ENCODE measurements at regions not wholly inside any gene's neighbourhood (a gene's known extent, or its start where the extent isn't known, plus 50 kb on each side); places are given as distances from the start of the nearest gene placed in this dataset.

DNA sequence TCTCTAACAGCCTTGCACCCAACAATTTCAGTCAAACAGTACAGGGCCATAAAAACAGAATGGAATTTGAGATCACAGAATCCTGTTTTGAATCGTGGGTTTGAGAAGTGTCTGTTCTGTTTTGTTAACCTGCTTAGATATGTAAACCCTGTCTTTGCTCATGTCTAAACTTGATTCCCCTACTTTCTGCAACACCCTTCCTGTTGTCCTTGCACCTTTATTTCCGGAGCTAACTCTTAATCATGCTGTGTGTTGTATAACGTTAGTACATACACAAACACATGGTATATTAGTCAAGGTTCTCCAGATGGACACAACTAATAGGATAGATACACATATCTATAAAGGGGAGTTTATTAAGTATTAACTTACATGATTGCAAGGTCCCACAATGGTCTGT lies 2229.2 kb upstream of the C9orf72 start:
- DNase-seq (ENCODE audit: low read depth in 2 of 2) = no peak

DNA sequence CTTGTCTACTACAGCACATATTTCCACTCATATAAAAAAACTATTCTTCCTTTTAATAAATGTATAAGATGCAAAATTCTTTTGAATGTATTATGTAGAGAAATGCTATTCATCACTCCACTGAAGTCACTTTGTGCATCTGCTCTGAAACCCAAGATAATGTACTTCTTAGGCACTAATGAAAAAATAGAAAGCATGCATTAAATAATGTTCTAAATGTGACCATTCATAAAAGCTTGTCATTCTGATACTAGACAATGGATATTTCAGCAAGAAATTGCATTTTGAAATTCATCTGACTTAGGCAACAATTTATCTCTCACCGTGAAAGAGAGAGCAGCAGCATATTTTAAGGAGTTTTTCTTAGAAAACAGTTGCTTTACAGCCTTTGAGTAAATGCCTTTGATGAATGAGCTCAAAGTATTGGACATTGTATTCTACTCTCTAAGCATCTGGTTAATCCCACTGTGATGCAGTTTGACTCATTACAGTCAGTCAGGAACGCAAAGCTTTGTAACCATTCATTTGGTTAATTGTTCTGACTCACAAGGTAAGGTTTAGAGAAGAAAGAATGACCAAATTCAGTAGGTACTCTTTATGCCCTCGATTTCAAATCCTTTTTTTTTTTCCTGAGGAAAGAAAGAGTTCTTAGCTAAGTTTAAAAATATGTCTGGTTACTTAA lies 2233.8 kb upstream of the C9orf72 start:
- no peak for DNase-seq (ENCODE audit: low read depth in 2 of 2)

DNA sequence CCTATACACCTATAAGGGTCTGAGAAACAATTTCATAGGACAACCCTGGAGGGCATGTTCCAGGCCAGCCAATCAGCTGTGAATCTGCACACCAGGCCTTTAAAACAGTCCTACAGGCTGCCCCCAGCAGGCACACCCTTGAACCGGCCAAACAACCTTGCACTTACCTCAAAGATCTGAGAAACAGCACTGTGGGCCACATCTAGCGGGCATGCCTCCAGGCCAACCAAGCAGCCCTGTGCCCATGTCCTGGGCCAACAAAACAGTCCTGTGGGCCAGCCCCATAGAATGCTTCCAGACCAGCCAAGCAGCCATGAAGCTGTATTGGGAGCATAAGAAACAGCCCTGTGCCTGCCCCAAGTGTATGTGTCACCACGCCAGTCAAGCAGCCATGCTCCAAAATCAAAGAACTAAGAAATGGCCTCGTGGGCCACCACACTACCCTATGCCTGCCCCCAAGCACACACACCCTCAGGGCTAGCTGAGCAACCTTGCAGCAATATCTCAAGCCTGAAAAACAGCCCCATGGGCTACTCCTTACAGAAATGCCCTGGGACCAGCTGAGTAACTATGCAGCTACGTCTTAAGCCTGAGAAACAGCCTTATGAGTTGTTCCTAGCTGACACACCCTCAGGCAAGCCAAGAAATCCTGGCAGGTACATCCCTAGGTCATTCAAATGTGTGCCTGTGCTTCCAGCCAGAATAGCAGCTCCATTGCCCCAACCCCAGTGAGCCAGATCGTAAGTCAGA lies 2243.8 kb upstream of the C9orf72 start:
- DNase-seq (ENCODE audit: low read depth in 2 of 2) = no peak

DNA sequence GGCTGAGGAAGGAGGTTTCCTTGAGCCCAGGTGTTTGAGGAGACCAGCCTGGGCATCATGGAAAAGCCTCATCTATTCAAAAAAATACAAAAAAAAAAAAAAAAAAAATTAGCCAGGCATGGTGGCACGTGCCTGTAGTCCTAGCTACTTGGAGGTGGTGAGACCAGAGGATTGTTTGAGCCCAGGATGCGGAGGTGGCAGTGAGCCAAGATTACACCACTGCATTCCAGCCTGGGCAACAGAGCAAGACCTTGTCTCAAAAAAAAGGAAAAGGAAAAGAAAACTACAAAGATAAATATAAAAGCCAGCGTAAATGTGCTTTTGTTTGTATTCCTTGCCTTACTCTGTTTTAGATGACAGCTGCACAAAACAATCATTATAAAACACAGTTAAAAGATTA lies 2249.2 kb upstream of the C9orf72 start:
- DNase-seq (ENCODE audit: low read depth in 2 of 2) = no peak

DNA sequence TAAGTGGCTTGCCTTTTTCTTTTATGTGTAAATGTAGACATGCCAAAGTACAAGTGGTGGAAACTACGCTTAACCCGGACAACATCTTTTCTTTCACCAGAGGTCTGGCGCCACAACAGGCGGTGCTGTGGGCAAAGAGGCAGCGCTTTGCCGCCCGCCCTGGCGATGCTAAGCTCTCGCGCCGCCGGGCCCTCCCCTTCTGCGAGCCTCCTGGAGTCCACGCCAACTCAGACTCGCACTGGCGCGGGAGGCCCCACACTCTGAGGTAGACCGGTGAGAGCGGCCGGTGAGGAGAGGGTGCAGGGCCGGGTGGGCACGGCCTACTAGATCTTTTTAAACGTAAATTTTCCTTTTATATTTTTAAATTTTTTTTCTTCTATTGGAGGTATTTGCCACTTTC lies 2253.1 kb upstream of the C9orf72 start:
- DNase-seq (ENCODE audit: low read depth in 2 of 2) = no peak

DNA sequence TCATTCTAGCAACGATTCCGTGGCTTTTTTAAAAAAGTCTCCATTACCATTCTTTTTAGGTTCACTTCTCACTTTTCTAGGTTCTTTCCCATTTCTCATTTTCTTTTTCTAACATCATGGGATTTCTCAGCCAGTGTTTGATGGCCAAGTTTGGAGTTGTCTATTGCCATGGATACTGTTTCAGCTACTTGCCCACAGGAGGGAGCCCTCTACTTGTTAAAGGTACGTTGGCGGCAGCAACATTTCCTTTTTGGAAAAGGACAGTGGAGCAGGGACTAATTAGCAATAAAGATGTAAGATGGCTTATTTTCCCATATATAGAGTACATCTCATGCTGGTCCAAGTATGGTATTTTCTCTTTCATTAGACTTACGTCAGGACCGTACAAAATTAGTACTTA lies 2257.5 kb upstream of the C9orf72 start:
- DNase-seq (ENCODE audit: low read depth in 2 of 2) = no peak

DNA sequence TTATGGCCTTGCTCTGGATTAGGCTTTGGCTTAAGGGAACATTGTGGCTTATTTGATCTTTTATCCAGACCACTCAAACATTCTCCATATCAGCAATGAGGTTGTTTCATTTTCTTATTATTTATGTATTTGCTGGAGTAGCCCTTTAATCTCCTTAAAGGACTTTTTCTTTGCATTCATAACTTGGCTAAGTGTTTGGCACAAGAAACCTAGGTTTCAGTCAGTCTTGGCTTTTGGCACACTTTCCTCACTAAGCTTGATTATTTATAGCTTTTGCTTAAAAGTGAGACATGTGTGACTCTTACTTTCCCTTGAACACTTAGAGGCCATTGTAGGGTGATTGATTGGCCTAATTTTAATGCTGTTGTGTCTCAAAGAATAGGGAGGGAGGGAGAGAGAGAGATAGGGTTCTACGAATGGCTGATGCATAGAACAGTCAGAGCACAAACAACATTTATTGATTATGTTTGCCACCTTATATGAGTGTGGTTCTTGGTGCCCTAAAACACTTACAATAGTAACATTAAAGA lies 2265.3 kb upstream of the C9orf72 start:
- DNase-seq (ENCODE audit: low read depth in 2 of 2) = no peak

DNA sequence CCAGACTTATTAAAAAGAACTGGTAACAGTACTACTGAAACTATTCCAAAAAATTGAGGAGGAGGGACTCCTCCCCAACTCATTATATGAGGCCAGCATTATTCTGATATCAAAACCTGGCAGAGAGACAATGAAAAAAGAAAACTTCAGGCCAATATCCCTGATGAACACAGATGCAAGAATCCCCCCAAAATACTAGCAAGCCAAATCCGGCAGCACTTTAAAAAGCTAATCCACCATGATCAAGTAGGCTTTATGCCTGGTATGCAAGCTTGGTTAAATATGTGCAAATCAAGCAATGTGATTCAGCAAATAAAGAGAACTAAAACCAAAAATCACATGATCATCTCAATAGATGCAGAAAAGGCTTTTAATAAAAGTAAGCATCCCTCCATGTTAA lies 2271.0 kb upstream of the C9orf72 start:
- no peak for DNase-seq (ENCODE audit: low read depth in 2 of 2)

DNA sequence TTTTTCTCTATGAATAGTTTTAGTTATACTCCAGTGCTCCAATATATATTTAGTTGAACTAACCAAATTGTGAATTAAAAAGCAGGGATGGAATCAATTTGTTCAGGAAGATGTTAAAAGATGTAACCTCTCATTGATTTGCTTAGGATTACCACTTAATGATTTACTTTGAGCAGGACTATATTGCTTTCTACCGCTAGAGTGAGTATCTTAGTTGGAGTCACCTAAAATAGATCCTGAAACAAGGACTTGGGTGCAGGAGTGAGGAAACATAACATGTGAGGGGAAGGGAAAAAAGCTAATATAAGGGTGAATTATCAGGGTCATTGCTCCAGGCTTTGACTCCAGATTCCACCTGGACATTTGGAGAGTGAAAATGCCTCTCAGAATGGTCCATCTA lies 2277.4 kb upstream of the C9orf72 start:
- no peak for DNase-seq (ENCODE audit: low read depth in 2 of 2)

DNA sequence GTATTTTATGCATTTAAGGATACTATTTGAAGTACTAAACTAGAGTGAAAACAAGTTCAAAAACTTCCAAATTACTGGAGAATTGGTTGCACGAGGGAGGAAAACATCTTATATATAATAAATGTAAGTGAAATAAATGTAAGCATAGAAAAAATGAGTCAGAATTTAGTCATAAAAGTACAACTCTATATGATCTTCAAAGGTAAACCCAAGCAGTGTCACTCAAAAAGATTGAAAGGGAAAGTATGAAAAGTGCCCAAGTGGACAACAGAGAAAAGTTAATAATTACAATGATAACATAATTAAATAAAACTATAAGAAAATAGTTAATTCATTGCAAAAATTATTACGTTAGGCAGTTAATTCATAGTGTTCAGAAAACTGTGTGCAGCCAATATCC lies 2288.5 kb upstream of the C9orf72 start:
- DNase-seq (ENCODE audit: low read depth in 2 of 2) = no peak

DNA sequence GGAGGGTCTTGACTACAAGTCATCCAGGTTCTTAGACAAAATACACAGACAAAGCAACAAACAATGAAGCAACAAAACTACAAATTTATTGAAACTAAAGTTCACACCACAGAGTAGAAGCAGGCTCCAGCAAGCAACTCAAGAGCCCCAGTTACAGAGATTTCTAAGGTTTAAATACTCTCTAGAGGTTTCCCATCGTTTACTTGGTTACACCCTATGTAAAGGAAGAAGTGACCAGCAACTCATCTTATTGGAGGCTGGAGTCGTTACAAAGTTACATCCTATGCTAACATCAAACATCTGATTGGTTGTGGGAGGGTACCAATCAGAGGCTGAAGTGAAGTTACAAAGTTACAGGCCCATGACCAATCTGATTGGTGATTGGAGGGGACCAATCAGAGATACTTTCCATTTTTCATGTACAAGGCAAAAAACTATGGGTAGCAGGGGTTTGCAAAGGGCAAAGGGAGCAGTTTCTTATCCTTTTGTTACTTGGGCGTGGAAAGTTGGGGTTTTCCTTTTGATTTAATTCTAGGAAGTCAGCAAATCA lies 2292.6 kb upstream of the C9orf72 start:
- no peak for DNase-seq (ENCODE audit: low read depth in 2 of 2)

DNA sequence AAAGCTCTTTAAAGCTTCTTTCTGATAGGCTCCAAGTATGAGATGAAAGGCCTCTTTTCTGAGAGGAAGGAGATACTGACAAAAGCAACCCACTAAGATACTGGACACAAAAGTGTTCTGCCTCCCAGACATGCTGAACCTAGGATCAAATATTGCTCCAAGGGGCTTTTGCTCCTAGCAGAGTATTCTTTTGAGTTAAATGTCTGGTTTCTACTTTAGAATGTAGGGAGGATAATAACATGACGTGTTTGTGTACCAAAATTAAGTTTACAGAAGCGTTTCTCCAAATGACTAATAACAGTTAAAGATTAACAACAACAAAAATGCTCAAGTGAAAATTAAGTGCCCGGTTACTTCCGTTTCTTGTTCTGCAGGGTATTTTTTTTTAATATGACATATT lies 2293.3 kb upstream of the C9orf72 start:
- no peak for DNase-seq (ENCODE audit: low read depth in 2 of 2)

DNA sequence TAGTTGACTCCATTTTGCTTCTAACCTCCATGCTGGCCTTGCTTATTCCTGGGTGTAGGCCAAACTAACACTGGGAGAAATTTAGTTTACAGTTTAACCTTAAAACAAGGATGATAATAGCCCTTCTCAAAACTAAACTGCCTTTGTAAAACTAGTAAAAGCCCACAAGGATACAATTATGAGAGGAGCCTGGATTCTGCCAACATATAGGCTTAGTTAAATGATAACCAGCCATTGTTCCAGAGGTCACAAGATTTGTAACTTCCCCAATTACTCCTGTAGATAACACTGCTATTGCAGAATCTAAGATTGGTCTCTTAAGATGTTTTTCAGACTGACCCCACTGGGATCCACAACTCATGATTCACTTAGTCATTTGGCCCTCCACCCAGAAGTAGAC lies 2300.3 kb upstream of the C9orf72 start:
- no peak for DNase-seq (ENCODE audit: low read depth in 2 of 2)

DNA sequence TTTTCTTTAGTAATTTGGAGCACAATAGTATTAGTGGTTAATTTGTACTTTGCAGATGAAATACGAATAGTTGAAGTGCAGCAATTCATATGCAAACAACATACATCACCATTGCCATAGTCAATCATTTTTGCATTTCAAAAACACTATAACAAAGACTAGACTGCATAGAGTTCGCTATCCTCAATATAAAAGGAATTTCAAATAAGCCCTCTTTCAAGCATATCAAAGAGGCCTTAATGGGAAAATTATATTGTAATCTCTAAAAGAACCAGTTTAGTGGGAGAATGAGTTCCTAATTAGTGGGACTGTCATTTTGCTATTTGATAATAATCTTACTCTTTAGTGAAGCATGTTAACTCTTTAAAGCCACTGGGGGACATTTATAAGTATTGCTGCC lies 2302.3 kb upstream of the C9orf72 start:
- no peak for DNase-seq (ENCODE audit: low read depth in 2 of 2)

DNA sequence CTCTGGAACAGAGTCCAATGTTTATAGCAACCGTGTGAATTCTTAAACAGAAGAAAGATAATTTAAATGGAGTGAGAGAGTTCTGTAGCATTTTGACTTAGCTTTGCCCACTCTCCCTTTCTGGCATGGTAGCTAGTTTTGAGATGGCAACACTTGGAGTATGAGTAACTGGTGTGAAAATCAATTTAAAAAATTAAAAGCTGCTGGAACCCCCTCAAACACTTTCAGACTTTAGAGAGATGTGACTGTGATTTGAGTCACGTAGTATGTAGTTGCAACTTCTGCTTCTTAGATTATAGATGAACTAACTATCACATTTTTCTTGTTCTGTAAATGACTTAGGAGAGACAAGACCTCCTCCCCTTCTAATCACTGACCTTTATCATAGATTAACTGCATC lies 2309.5 kb upstream of the C9orf72 start:
- DNase-seq (ENCODE audit: low read depth in 2 of 2) = no peak

DNA sequence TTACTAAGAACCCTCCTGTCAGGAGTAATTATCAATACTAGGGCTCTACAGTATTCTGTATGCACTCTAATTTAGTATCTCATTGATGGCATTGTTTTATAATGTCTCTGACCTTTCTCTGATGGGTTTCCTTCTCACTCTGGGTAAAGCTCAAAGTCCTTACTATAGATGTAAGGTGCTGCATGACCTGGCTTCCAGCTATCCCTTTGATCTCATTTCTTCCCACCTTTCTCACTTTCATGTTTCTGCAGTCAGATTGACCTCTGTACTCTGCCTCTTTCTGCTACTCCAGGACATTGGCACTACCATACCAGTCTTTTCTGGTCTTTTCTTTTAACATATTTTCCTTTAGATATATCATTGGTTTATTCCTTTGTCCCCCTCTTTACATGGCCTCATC lies 2332.8 kb upstream of the C9orf72 start:
- DNase-seq (ENCODE audit: low read depth in 2 of 2) = no peak

DNA sequence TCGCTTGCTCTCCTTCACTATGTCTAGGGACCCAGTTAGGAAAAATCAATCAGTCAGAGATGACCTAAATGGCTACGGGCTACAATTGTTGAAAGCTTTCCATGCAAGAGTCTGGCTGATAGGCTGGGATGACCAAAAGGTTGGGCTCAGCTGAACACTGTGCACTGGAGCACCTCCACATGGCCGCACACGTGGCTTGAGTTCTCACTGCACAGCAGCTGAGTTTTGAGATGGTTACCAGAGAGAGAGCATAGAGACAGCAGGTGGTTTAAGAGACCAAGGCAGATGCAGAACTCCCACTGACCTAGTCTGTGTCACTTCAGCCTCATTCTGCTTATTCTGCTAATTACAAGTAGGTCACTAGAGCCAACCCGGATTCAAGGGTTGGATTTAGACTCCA lies 2354.8 kb upstream of the C9orf72 start:
- DNase-seq (ENCODE audit: low read depth in 2 of 2) = no peak

DNA sequence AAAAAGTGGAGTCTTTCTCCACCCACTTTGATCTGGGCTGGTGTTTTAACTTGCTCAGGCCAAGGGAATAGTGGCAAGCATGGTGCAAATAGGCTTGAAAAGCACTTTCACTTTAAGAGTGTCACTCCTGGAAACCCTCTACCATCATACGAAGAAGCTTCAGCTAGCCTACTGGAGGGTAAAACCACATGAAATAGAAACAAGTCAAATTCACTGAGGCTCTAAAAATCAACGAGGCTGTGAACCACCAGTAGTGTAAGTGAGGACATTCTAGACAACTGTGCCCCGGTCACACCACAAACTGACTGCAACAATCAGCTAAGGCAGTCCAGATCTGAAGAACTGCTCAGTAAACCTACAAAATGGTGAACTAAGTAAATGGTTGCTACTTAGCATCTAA lies 2366.3 kb upstream of the C9orf72 start:
- DNase-seq (ENCODE audit: low read depth in 2 of 2) = no peak

DNA sequence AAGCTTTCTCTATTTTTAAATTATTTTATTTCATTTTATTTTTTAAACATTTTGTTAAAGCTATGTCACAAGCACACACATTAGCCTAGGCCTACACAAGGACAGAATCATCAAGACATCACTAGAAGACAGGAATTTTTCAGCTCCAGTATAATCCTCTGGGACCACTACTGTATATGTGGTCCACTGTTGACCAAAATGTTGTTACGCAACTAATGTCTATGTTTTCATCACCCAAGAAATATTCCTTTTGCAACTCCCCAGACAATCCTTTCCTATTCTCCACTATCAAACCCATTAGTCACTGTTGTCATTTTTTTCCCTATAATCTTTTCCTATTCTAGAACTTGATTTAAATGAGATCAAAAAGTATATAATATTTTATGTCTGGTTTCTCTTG lies 2371.7 kb upstream of the C9orf72 start:
- DNase-seq (ENCODE audit: low read depth in 2 of 2) = no peak

DNA sequence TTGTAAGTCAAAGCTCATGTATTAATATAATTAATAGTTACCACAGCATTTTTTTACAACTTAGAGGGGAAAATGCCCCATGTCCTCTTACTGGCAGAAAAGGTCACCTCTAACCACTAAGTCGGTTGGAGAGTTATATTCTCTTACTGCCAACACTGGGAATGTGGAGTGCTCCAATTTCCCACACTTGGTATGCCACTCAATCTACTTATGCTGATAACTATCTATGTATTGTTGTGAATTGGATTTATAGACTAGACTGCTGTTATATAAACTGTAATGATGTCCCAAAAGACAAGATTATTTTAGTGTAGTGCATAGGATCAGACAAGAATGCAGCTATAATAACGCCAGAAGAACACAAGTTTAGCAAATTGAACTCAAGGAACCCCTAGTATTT lies 2385.2 kb upstream of the C9orf72 start:
- no peak for DNase-seq (ENCODE audit: low read depth in 2 of 2)

DNA sequence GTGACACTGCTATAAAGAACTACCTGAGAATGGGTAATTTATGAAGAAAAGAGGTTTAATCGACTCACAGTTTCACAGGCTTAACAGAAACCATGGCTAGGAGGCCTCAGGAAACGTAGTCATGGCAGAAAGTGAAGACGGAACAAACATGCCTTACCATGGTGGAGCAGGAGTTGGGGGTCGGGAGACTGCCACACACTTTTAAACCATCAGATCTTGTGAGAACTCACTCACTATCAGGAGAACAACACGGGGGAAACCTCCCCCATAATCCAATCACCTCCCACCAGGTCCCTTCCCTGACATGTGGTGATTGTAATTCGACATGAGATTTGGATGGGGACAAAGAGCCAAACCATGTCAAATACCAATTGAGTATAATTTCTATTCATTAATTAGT lies 2392.6 kb upstream of the C9orf72 start:
- no peak for DNase-seq (ENCODE audit: low read depth in 2 of 2)

DNA sequence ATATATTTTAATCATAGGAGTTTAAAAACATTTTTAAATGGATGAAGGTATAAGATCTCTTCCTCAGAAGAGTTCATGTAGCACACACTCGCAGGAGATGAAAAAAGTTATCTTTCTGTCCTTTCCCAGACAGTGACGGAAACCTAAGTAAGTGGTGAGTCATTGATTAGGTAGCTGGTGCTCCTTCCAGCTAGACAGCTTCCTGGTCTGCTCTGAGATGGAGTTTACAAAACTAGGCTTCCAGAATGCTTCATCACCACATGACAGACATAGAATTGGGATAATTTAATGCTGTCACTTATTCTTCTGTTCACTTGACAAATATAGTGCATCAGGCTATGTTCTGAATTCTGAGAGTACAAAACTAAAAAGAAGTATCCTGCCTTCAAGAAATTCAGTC lies 2393.0 kb upstream of the C9orf72 start:
- DNase-seq (ENCODE audit: low read depth in 2 of 2) = no peak

DNA sequence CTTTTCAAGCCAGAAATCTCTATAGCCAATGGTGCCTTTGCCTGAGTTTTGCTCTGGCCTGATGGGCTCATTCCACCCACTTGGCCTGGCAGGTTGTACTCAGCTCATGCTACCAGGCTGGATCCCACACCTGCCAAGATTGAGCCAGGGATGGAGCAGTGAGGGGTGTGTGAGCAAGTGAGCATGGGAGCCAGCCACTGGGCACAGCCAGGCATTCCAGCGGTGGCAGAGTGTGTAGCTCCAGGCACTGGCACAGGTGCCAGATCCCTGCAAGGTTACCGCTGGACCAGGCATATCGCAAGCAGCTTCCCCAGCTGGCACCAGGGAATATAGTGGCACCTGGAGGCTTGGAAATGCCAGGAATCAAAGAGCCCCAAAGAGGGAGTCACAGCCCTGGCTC lies 2395.6 kb upstream of the C9orf72 start:
- no peak for DNase-seq (ENCODE audit: low read depth in 2 of 2)

Measured in stimulated activated CD4-positive, alpha-beta T cell treated with anti-CD3 and anti-CD28 coated beads, Interleukin-12 subunit alpha, Interleukin-12 subunit beta, amount 100 ng/mL, for 24 hours (primary cell).